ENCODE measurements at regions not wholly inside any gene's neighbourhood (a gene's known extent, or its start where the extent isn't known, plus 50 kb on each side); places are given as distances from the start of the nearest gene placed in this dataset.

GRCh38 chr3:72537448-72537847, 310.8 kb downstream of the SHQ1 start:
- H3K36me3 Mint-ChIP-seq (ENCODE audit: insufficient read depth in 1 of 3, low read depth in 3 of 3) = peaks cover 0 to 4% (median 3%) of the 10 kb centered on the region in 3 experiments; a peak in 2 of 7 replicates
- WGBS (ENCODE audit: extremely low coverage, insufficient read length, low lambda C conversion rate) = no CpG with 5 or more reads among the region's 6 CpGs
- no peak overlapping the region for H3K27ac Mint-ChIP-seq

More at GRCh38 chr3:72537448-72537847, 310.8 kb downstream of the SHQ1 start:
- no peaks in the 10 kb centered on the region for H4K20me1 ChIP-seq (ENCODE audit: control insufficient read depth, insufficient read depth, insufficient read length)
- H3K79me2 ChIP-seq (ENCODE audit: insufficient read depth, low read length) = no peaks in the 10 kb centered on the region
- no peak overlapping the region for H2BK20ac ChIP-seq (ENCODE audit: low read depth, low read length, poor library complexity, severe bottlenecking)
- no peak overlapping the region for H3K14ac ChIP-seq (ENCODE audit: insufficient read depth, low read length)
- H4K5ac ChIP-seq (ENCODE audit: insufficient read length, low read depth, low read length) = no peak overlapping the region
- peaks cover 6 to 15% of the 10 kb centered on the region in 2 experiments for H3K9me3 Mint-ChIP-seq
- no peaks in the 10 kb centered on the region for H3K9me3 ChIP-seq (ENCODE audit: control insufficient read depth, low read depth, low read length)
- H4K8ac ChIP-seq (replicated peaks; ENCODE audit: insufficient read length, low read depth, low read length) = no peak overlapping the region
- no peak for DNase-seq
- H2BK15ac ChIP-seq (ENCODE audit: low read depth, low read length) = no peak overlapping the region
- H3K23ac ChIP-seq (ENCODE audit: insufficient read length, low read depth, low read length) = no peak overlapping the region
- TF ChIP-seq CTCF (conservative IDR thresholded peaks at IDR 0.05) = no peak
- H3K27ac ChIP-seq (ENCODE audit: insufficient read length, low read depth, low read length) = no peak overlapping the region
- no peak overlapping the region for H4K91ac ChIP-seq (ENCODE audit: insufficient read length, low read depth, low read length)
- H3K27me3 Mint-ChIP-seq (ENCODE audit: low read depth) = peaks cover 34% of the 10 kb centered on the region
- no peak overlapping the region for H2BK5ac ChIP-seq (ENCODE audit: insufficient read length, low read length)
- H2AK5ac ChIP-seq (ENCODE audit: insufficient read length, low read length) = no peak overlapping the region
- H3K4me1 ChIP-seq (ENCODE audit: insufficient read depth, low read length) = peaks cover 9% of the 10 kb centered on the region; the same call in 1 of the 2 replicates
- no peak overlapping the region for H2BK120ac ChIP-seq (ENCODE audit: low read depth, low read length, poor library complexity, severe bottlenecking)
- no peak overlapping the region for H3K9ac ChIP-seq (ENCODE audit: extremely low read depth, insufficient read length, low read length)
- H3K4me2 ChIP-seq (ENCODE audit: insufficient read depth, insufficient read length, low read length) = no peak overlapping the region
- H3K18ac ChIP-seq (ENCODE audit: insufficient read length, low read depth, low read length) = no peak overlapping the region
- no peaks in the 10 kb centered on the region for H3K23me2 ChIP-seq (ENCODE audit: insufficient read length, low read depth, low read length, poor library complexity, severe bottlenecking)
- H3K4ac ChIP-seq (ENCODE audit: low read depth, low read length) = no peak overlapping the region
- no peaks in the 10 kb centered on the region for H3K79me1 ChIP-seq (ENCODE audit: insufficient read depth, low read depth, low read length, poor library complexity, severe bottlenecking)
- H3T11ph ChIP-seq (ENCODE audit: low read length) = no peak overlapping the region
- no peaks in the 10 kb centered on the region for H3K27me3 ChIP-seq (ENCODE audit: insufficient read depth, low read length)
- no peak overlapping the region for H3K56ac ChIP-seq (ENCODE audit: insufficient read length, low read depth, low read length)
- H3K4me3 Mint-ChIP-seq = no peak overlapping the region
- no peak overlapping the region for H2BK12ac ChIP-seq (ENCODE audit: insufficient read length, low read depth, low read length)
- H3K4me1 Mint-ChIP-seq = peaks cover 16 to 28% of the 10 kb centered on the region in 2 experiments
- no peak overlapping the region for H2AFZ ChIP-seq (ENCODE audit: low read length)

All from H9 (cell line).